SK-N-SH (cell line): ENCODE measurements at regions not wholly inside any gene's neighbourhood (a gene's known extent, or its start where the extent isn't known, plus 50 kb on each side); places are given as distances from the start of the nearest gene placed in this dataset.

Experiments used
- CTCF ChIA-PET: fragments of 300-600, 350-600 bp; formaldehyde crosslinking; extraction: SDS; loops from one replicate; lab custom pipeline; 2021; lab: Yijun Ruan, JAX
- POLR2A ChIA-PET: fragments of 350-600 bp; sonication (Branson Sonifier 250); formaldehyde crosslinking; extraction: SDS; loops from one replicate; lab custom pipeline; 2020; ENCODE audit warnings: antibody characterized with exemption, inconsistent platforms; lab: Yijun Ruan, JAX
- DNase-seq: peaks from one replicate; pipeline ENCODE4 v3.0.0; 2012
- H2AFZ ChIP-seq: fragments of 200-600 bp; sonication (generic); 2 replicates; pipeline ENCODE4 v1.8.1; 2016; ENCODE audit warnings: antibody characterized with exemption, mild to moderate bottlenecking, low read depth
- H3F3A ChIP-seq: fragments of 200-600 bp; sonication (generic); replicated peaks from 2 replicates; pipeline ENCODE3; 2016; ENCODE audit warnings: antibody characterized with exemption, mild to moderate bottlenecking; ENCODE audit not compliant: insufficient read depth
- H3K27ac ChIP-seq, 2 experiments: fragments of 200-500 bp in 1 of 2; fragments of 200-600 bp in 1 of 2; sonication (Bioruptor generic) in 1 of 2; sonication (generic), shearing (Covaris generic) in 1 of 2; 2 replicates each; pipeline versions ENCODE4 v1.5.1 to v1.6.1; 2014 to 2016; ENCODE audit warnings: low read depth in 2 of 2, inconsistent platforms in 1 of 2, low read length in 1 of 2, mild to moderate bottlenecking in 1 of 2, mixed read lengths in 1 of 2
- H3K27me3 ChIP-seq: fragments of 200-600 bp; sonication (generic), shearing (Covaris generic); 2 replicates; pipeline ENCODE4 v1.6.1; 2016; ENCODE audit warnings: mixed run types; ENCODE audit not compliant: insufficient read depth
- H3K36me3 ChIP-seq, 2 experiments: fragments of 200-500 bp in 1 of 2; fragments of 200-600 bp in 1 of 2; sonication (Bioruptor generic) in 1 of 2; sonication (generic) in 1 of 2; replicated peaks in 1 of 2; 2 replicates each; pipeline versions ENCODE3 to v1.5.1; 2014 to 2016; ENCODE audit warnings: low read length in 1 of 2, mild to moderate bottlenecking in 1 of 2; ENCODE audit not compliant: insufficient read depth in 2 of 2, control insufficient read depth in 1 of 2
- H3K4me1 ChIP-seq, 2 experiments: fragments of 200-500 bp in 1 of 2; fragments of 200-600 bp in 1 of 2; sonication (Bioruptor generic) in 1 of 2; sonication (generic), shearing (Covaris generic) in 1 of 2; 2 replicates each; pipeline versions ENCODE4 v1.5.1 to v1.6.1; 2014 to 2016; ENCODE audit warnings: low read depth in 1 of 2, low read length in 1 of 2, mixed run types in 1 of 2; ENCODE audit not compliant: insufficient read depth in 2 of 2, control insufficient read depth in 1 of 2
- H3K4me2 ChIP-seq: fragments of 200-600 bp; sonication (generic), shearing (Covaris generic); 2 replicates; pipeline ENCODE4 v1.6.1; 2017; ENCODE audit warnings: mixed run types
- H3K4me3 ChIP-seq, 2 experiments: fragments of 200-500 bp in 1 of 2; fragments of 200-600 bp in 1 of 2; sonication (Bioruptor generic) in 1 of 2; sonication (generic), shearing (Covaris generic) in 1 of 2; 2 replicates each; pipeline versions ENCODE4 v1.5.1 to v1.8.1; 2014 to 2016; ENCODE audit warnings: low read depth in 2 of 2, inconsistent platforms in 1 of 2, low read length in 1 of 2, mild to moderate bottlenecking in 1 of 2, mixed read lengths in 1 of 2, moderate library complexity in 1 of 2
- H3K79me2 ChIP-seq: fragments of 200-600 bp; sonication (generic); 2 replicates; pipeline ENCODE4 v1.8.1; 2017; ENCODE audit warnings: mild to moderate bottlenecking; ENCODE audit not compliant: insufficient read depth
- H3K9ac ChIP-seq: fragments of 200-600 bp; sonication (generic); 2 replicates; pipeline ENCODE4 v1.6.1; 2017; ENCODE audit warnings: mixed run types
- H3K9me2 ChIP-seq: fragments of 200-600 bp; sonication (generic); 2 replicates; pipeline ENCODE4 v1.6.1; 2017; ENCODE audit warnings: mixed run types
- H3K9me3 ChIP-seq: fragments of 200-600 bp; sonication (generic); 2 replicates; pipeline ENCODE4 v1.6.1; 2017; ENCODE audit warnings: mixed run types, mild to moderate bottlenecking, moderate library complexity
- H4K20me1 ChIP-seq: fragments of 200-600 bp; sonication (generic); 2 replicates; pipeline ENCODE4 v1.6.1; 2017; ENCODE audit warnings: mild to moderate bottlenecking, mixed run types; ENCODE audit not compliant: insufficient read depth
- CHD2 ChIP-seq: fragments of 150-350 bp; IDR thresholded peaks from 2 replicates; pipeline ENCODE4 v1.6.1; 2018; ENCODE audit warnings: low read length; ENCODE audit not compliant: partially characterized antibody
- ELF1 ChIP-seq: IDR thresholded peaks from 2 replicates; pipeline ENCODE4 v1.4.0; 2012
- EP300 ChIP-seq, 2 experiments: IDR thresholded peaks; 2 replicates each; pipeline versions ENCODE4 v1.4.0 to v1.6.1; 2012; ENCODE audit warnings: borderline replicate concordance in 1 of 2, low read depth in 1 of 2, low read length in 1 of 2
- FOXM1 ChIP-seq: IDR thresholded peaks from 2 replicates; pipeline ENCODE4 v1.4.0; 2012; ENCODE audit warnings: low read depth, mild to moderate bottlenecking
- JUND ChIP-seq: IDR thresholded peaks from 2 replicates; pipeline ENCODE4 v1.4.0; 2012
- MEF2A ChIP-seq: IDR thresholded peaks from 2 replicates; pipeline ENCODE4 v1.4.0; 2012; ENCODE audit warnings: low read depth, borderline replicate concordance
- NFIC ChIP-seq: IDR thresholded peaks from 2 replicates; pipeline ENCODE4 v1.4.0; 2012; ENCODE audit warnings: borderline replicate concordance
- RCOR1 ChIP-seq: fragments of 150-350 bp; IDR thresholded peaks from 2 replicates; pipeline ENCODE4 v1.6.1; 2017; ENCODE audit warnings: antibody characterized with exemption, low read length
- SIN3A ChIP-seq: IDR thresholded peaks from 2 replicates; pipeline ENCODE4 v1.6.1; 2012; ENCODE audit warnings: low read depth, mild to moderate bottlenecking, low read length, moderate library complexity, borderline replicate concordance
- WGBS: methylation state at CpG from one replicate; pipeline ENCODE4 v1.1.6; 2017; ENCODE audit warnings: low lambda C conversion rate; 5-methylcytosine and 5-hydroxymethylcytosine counted together
- TF ChIP-seq, protein P1 (sequence below): fragments of 150-350 bp; IDR thresholded peaks from 2 replicates; pipeline ENCODE4 v1.6.1; 2017; ENCODE audit warnings: antibody characterized with exemption, low read length, low read depth, borderline replicate concordance
- TF ChIP-seq, protein P2 (sequence below): IDR thresholded peaks from 2 replicates; pipeline ENCODE4 v1.4.0; 2012; ENCODE audit warnings: low read depth
- TF ChIP-seq, protein P3 (sequence below): fragments of 200-600 bp; sonication (generic); IDR thresholded peaks from 2 replicates; pipeline ENCODE4 v1.6.1; 2017; ENCODE audit warnings: antibody characterized with exemption, mild to moderate bottlenecking, moderate library complexity
- TF ChIP-seq, protein P4 (sequence below): IDR thresholded peaks from 2 replicates; pipeline ENCODE4 v1.4.0; 2012; ENCODE audit warnings: low read depth, borderline replicate concordance

DNA sequence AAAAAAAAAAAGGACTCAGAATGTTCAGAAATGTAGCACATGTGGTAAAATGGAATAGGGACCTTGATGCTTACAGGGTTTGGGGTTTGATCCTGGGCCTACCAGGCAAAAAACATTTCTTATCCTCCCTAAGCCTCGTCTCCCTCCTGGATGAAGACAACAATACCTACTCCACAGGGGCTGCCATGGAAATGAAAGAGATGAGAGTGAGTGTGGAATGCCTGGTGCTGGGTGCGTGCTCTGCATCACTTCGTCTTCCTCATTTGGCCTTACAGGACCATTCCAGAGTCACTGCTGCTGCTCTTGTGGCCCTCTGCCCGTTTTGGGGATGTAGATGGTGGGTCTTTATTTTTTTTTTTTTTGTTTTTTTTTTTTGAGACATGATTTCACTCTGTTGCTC is 692.9 kb upstream of the EEF2KMT start:
- Histone ChIP-seq H3F3A (no peaks in the 10 kb centered on the region), H3K4me2 (no peak overlapping the region), H3K4me1 (no peaks in the 10 kb centered on the region), H3K9ac (no peak overlapping the region), H3K79me2 (no peaks in the 10 kb centered on the region), H3K36me3 (no peaks in the 10 kb centered on the region), H3K27ac (no peak overlapping the region), H3K9me3 (no peaks in the 10 kb centered on the region), H3K4me3 (no peak overlapping the region), H3K27me3 (no peaks in the 10 kb centered on the region), H3K9me2 (no peaks in the 10 kb centered on the region), H4K20me1 (no peaks in the 10 kb centered on the region), H2AFZ (no peak overlapping the region)
- 32% methylated on average over 4 of the region's 4 CpGs for WGBS
- TF ChIP-seq NFIC (no peak), ELF1 (no peak), SIN3A (no peak), EP300 (IDR thresholded peaks at IDR 0.05; ENCODE audit: borderline replicate concordance in 1 of 2, low read depth in 1 of 2, low read length in 1 of 2) (no peak), CHD2 (no peak), JUND (no peak), MEF2A (no peak), FOXM1 (no peak), RCOR1 (no peak)
- TF ChIP-seq, protein P1, sequence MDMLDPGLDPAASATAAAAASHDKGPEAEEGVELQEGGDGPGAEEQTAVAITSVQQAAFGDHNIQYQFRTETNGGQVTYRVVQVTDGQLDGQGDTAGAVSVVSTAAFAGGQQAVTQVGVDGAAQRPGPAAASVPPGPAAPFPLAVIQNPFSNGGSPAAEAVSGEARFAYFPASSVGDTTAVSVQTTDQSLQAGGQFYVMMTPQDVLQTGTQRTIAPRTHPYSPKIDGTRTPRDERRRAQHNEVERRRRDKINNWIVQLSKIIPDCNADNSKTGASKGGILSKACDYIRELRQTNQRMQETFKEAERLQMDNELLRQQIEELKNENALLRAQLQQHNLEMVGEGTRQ = no peak
- TF ChIP-seq, protein P2, sequence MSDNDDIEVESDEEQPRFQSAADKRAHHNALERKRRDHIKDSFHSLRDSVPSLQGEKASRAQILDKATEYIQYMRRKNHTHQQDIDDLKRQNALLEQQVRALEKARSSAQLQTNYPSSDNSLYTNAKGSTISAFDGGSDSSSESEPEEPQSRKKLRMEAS = no peak
- TF ChIP-seq, protein P3, sequence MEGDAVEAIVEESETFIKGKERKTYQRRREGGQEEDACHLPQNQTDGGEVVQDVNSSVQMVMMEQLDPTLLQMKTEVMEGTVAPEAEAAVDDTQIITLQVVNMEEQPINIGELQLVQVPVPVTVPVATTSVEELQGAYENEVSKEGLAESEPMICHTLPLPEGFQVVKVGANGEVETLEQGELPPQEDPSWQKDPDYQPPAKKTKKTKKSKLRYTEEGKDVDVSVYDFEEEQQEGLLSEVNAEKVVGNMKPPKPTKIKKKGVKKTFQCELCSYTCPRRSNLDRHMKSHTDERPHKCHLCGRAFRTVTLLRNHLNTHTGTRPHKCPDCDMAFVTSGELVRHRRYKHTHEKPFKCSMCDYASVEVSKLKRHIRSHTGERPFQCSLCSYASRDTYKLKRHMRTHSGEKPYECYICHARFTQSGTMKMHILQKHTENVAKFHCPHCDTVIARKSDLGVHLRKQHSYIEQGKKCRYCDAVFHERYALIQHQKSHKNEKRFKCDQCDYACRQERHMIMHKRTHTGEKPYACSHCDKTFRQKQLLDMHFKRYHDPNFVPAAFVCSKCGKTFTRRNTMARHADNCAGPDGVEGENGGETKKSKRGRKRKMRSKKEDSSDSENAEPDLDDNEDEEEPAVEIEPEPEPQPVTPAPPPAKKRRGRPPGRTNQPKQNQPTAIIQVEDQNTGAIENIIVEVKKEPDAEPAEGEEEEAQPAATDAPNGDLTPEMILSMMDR = no peak
- POLR2A ChIA-PET = no interaction called here
- no peak for DNase-seq
- CTCF ChIA-PET = no interaction called here

DNA sequence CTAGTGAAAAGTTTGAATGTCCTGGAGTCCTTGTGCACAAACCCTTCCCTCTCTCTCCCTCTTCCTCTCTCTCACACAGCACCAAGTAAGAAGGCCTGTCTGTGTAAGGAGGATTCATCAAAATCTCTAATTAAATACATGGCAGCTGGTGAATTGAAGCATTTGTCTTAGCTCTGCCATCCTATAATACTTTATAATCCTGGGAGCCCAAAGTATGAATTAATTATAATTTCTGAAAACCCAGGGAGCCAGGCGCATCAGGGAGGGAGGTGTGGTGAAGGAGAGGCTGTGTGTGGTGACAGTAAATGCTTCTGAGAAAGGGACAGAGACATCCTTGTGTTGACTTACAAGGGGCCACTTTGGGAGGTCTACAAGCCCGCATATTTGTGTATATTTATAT is 691.4 kb upstream of the EEF2KMT start:
- Histone ChIP-seq H3K9ac (no peak overlapping the region), H3K9me2 (no peaks in the 10 kb centered on the region), H3K4me2 (no peak overlapping the region), H2AFZ (no peak overlapping the region), H4K20me1 (no peaks in the 10 kb centered on the region), H3F3A (no peaks in the 10 kb centered on the region), H3K36me3 (no peaks in the 10 kb centered on the region), H3K27me3 (no peaks in the 10 kb centered on the region), H3K27ac (no peak overlapping the region), H3K79me2 (no peaks in the 10 kb centered on the region), H3K9me3 (no peaks in the 10 kb centered on the region), H3K4me1 (no peaks in the 10 kb centered on the region), H3K4me3 (no peak overlapping the region)
- ChIA-PET POLR2A (no interaction called here), CTCF (interaction anchor here (0.7 kb wide), 1 partner anchor 674 kb away, joined by 3 read pairs; no protein-coding TSS in a partner anchor)
- 16% methylated on average over 2 of the region's 2 CpGs for WGBS
- TF ChIP-seq RCOR1 = no peak
- no peak for TF ChIP-seq FOXM1
- no peak for TF ChIP-seq JUND
- TF ChIP-seq, protein P4, sequence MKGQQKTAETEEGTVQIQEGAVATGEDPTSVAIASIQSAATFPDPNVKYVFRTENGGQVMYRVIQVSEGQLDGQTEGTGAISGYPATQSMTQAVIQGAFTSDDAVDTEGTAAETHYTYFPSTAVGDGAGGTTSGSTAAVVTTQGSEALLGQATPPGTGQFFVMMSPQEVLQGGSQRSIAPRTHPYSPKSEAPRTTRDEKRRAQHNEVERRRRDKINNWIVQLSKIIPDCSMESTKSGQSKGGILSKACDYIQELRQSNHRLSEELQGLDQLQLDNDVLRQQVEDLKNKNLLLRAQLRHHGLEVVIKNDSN = no peak
- TF ChIP-seq, protein P2 = no peak
- DNase-seq = no peak
